Activated T-cell treated with anti-CD3 and anti-CD28 coated beads, Interleukin-2, amount 50 U/mL, for 4 hours (primary cell): ENCODE measurements at regions not wholly inside any gene's neighbourhood (a gene's known extent, or its start where the extent isn't known, plus 50 kb on each side); places are given as distances from the start of the nearest gene placed in this dataset.
A peak's percentile ranks its signal among the peaks of the same experiment; 100 is the strongest.

ENCODE experiments used
- ATAC-seq, 2 donors: fragments of 200-7000 bp; cut with Tn5 transposase; one replicate each; pipeline ENCODE4 v1.10.0; 2021
- DNase-seq: peaks from one replicate; pipeline ENCODE4 v3.0.0-alpha.2; 2020
- H3K27me3 Mint-ChIP-seq: one replicate; pipeline ENCODE4 v1.8.0; 2021; ENCODE audit warnings: low read depth, mixed read lengths
- H3K36me3 Mint-ChIP-seq: one replicate; pipeline ENCODE4 v1.8.0; 2022; ENCODE audit warnings: mixed read lengths; ENCODE audit not compliant: insufficient read depth
- H3K4me1 Mint-ChIP-seq: one replicate; pipeline ENCODE4 v1.8.0; 2021; ENCODE audit warnings: low read depth, mixed read lengths
- H3K4me3 Mint-ChIP-seq: one replicate; pipeline ENCODE4 v1.8.0; 2021; ENCODE audit warnings: mild to moderate bottlenecking, moderate library complexity, mixed read lengths
- H3K9me3 Mint-ChIP-seq: one replicate; pipeline ENCODE4 v1.8.0; 2021; ENCODE audit warnings: mixed read lengths

DNA sequence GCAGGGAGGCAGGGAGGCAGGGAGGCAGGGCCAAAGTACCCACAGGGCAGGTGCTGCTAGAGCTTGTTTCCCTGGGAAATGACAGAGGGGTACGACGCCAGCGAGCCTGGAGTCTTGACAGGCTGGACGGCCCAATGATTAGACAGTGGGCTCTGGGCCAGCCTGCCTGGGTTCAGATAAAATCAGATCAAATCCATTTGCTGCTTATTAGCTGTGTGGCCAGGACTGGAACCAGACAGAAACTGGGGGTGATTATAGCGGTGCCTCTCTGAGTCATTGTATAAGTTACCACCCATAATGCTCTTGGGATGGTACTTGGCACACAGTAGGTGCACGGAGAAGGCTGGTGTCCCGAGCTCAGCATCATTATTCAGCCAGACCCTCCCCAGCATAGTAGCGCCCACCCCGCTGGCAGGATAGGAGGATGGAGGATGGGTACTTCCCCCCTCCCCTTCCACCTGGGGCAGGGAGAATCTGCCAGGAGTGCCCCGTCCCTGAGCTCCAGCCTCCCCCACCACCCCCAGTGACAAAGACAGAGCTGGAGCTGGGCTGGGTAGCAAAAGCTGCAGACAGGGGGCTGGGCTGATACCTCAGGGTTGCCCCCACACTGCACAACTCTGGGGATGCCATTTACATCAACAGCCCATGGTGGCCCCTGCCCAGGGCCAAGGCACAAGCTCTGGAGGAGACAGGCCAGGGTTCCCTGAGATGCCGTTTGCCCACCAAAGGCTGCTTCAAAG lies 77.6 kb upstream of the TNRC6C start:
- H3K4me3 Mint-ChIP-seq = peak overlapping the region; percentile 77
- H3K4me1 Mint-ChIP-seq = peaks cover 81% of the 10 kb centered on the region
- H3K36me3 Mint-ChIP-seq = peaks cover 4% of the 10 kb centered on the region
- no peak for DNase-seq
- ATAC-seq = no peak
- H3K27me3 Mint-ChIP-seq = no peaks in the 10 kb centered on the region
- peaks cover 5% of the 10 kb centered on the region for H3K9me3 Mint-ChIP-seq

- Mint-ChIP-seq H3K27me3 (no peaks in the 10 kb centered on the region), H3K36me3 (no peaks in the 10 kb centered on the region), H3K4me3 (peak overlapping the region; percentile 77), H3K4me1 (peaks cover 84% of the 10 kb centered on the region), H3K9me3 (no peaks in the 10 kb centered on the region)
- DNase-seq (peak; percentile 35), ATAC-seq (peak; percentile 32 to 55)
These were observed 77.0 kb upstream of the TNRC6C start for GRCh38 chr17:77881545-77881944.

- ATAC-seq = no peak
- Mint-ChIP-seq H3K9me3 (no peaks in the 10 kb centered on the region), H3K4me3 (peak overlapping the region; percentile 77), H3K36me3 (no peaks in the 10 kb centered on the region), H3K4me1 (peaks cover 86% of the 10 kb centered on the region), H3K27me3 (no peaks in the 10 kb centered on the region)
- DNase-seq = no peak
These were observed 76.5 kb upstream of the TNRC6C start for GRCh38 chr17:77882040-77882439.

- H3K36me3 Mint-ChIP-seq = no peaks in the 10 kb centered on the region
- H3K9me3 Mint-ChIP-seq = no peaks in the 10 kb centered on the region
- H3K4me3 Mint-ChIP-seq = peak overlapping the region; percentile 77
- H3K27me3 Mint-ChIP-seq = no peaks in the 10 kb centered on the region
- ATAC-seq (peak; percentile 82 to 88), DNase-seq (peak; percentile 61)
- peaks cover 86% of the 10 kb centered on the region for H3K4me1 Mint-ChIP-seq
These were observed 75.9 kb upstream of the TNRC6C start for GRCh38 chr17:77882481-77883212.

- Mint-ChIP-seq H3K27me3 (no peaks in the 10 kb centered on the region), H3K9me3 (no peaks in the 10 kb centered on the region), H3K36me3 (no peaks in the 10 kb centered on the region), H3K4me1 (peaks cover 89% of the 10 kb centered on the region), H3K4me3 (no peak overlapping the region)
- DNase-seq (no peak), ATAC-seq (no peak)
These were observed 75.3 kb upstream of the TNRC6C start for GRCh38 chr17:77883213-77883650.

- ATAC-seq (no peak), DNase-seq (no peak)
- Mint-ChIP-seq H3K4me1 (peaks cover 85% of the 10 kb centered on the region), H3K4me3 (no peak overlapping the region), H3K27me3 (no peaks in the 10 kb centered on the region), H3K9me3 (no peaks in the 10 kb centered on the region), H3K36me3 (no peaks in the 10 kb centered on the region)
These were observed 74.5 kb upstream of the TNRC6C start for GRCh38 chr17:77884019-77884418.

- Mint-ChIP-seq H3K4me1 (peaks cover 76% of the 10 kb centered on the region), H3K4me3 (no peak overlapping the region), H3K36me3 (no peaks in the 10 kb centered on the region), H3K9me3 (no peaks in the 10 kb centered on the region), H3K27me3 (no peaks in the 10 kb centered on the region)
- DNase-seq = no peak
- no peak for ATAC-seq
These were observed 73.4 kb upstream of the TNRC6C start for GRCh38 chr17:77884967-77885641.

DNA sequence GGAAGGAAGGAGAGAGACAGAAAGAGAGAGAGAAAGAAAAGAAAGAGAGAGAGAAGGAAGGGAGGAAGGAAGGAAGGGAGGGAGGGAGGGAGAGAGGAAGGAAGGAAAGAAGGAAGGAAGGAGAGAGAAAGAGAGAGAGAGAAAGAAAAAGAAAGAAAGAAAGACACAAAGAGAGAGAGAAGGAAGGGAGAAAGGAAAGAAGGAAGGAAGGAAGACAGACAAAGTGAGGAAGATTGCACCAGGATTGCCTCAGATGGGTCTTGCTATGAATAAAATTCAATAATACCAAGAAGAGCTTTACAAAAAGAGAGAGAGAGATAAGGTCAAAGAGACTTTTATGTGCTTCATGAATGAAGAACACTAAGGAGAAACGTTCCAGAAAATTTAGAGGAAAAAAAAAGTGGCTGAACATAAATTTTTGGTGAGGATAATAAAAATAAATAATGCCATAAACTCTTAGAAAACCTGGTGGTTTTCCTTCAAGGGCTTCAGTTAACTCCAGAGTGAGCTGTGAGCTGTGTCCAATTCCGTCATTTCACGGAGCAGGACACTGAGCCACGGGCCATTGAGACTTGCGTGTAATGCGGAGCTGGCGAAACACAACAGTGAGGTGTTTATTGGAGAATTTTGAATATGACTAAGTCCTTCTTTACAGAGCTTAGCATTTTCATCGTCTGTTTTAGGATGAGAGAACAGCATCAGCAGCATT lies 72.7 kb upstream of the TNRC6C start:
- no peak for DNase-seq
- Mint-ChIP-seq H3K9me3 (no peaks in the 10 kb centered on the region), H3K27me3 (no peaks in the 10 kb centered on the region), H3K4me1 (peaks cover 69% of the 10 kb centered on the region), H3K36me3 (no peaks in the 10 kb centered on the region), H3K4me3 (no peak overlapping the region)
- no peak for ATAC-seq

DNA sequence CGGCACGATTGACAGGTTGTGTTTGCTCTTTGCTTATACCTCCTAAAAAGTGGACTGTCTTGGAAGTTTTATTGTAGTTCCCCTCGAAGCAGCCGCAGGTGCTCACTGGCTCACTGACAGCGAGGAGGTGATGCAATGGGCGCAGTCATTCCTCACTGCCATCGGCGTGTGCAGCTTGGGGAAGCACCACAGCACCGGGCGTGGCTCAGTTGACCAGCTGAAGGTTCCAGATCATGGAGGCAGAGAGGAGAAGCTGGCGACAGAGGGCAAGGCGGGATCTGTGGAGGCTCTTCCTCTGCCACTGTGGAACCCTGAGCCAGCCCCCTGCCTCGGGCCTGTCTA lies 72.1 kb upstream of the TNRC6C start:
- H3K4me1 Mint-ChIP-seq = peaks cover 63% of the 10 kb centered on the region
- ATAC-seq = no peak
- no peak for DNase-seq
- H3K36me3 Mint-ChIP-seq = no peaks in the 10 kb centered on the region
- no peaks in the 10 kb centered on the region for H3K27me3 Mint-ChIP-seq
- peak overlapping the region; percentile 4 for H3K4me3 Mint-ChIP-seq
- no peaks in the 10 kb centered on the region for H3K9me3 Mint-ChIP-seq

DNA sequence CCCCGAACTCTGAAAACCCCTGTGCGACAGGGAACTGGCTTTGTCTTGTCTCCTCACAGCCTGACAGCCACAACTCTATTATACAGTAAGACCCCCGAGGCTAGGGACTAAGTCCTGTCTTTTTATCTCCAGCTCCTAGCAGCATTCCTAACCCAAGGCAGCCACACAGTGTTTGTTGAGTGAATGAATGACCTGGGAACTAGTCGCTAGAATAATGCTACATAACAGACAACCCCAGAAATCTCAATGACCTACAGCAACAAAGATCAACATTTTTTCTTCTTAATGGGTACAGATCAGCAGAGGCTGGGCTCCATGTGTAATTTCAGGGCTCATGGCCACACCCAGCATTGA lies 71.4 kb upstream of the TNRC6C start:
- Mint-ChIP-seq H3K27me3 (no peaks in the 10 kb centered on the region), H3K36me3 (no peaks in the 10 kb centered on the region), H3K4me1 (peaks cover 56% of the 10 kb centered on the region), H3K9me3 (no peaks in the 10 kb centered on the region), H3K4me3 (peak overlapping the region; percentile 84)
- no peak for ATAC-seq
- no peak for DNase-seq

DNA sequence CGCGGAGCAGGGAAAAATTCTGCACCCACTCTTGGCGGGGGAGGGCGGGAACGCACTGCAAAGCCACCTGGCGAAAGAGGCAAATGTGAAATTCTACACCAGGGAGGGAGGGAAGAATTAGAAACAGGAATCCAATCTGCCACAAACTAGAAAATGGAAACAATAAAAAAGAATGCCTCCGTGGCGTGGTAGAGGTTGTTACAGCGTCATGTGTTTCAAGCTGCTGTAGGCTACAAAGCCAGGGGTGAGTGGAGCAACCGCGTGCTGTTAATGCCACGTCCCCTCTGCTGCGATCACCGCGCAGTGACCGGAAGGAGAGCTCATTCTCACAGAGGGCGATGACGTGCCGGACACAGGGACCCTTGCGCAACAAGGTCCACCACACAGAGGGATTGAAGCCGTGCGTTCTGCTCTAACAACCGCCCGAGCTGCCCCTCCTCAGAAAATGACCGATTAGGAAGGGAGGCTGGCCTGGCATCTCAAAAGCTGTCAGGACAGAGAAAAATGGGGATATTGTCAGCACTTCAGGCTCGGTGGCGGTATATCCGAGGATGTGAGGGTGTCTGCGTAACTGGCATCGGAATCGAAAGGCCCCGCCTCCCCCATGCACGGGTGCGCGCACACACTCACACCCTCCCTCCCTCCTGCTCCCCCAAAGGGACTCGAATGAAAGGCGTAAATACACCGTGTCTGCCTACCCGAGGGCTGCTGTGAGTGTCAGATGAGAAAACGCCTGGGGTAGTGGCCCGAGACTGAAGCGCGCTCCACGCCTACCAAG lies 70.8 kb upstream of the TNRC6C start:
- H3K4me1 Mint-ChIP-seq = peaks cover 50% of the 10 kb centered on the region
- H3K36me3 Mint-ChIP-seq = no peaks in the 10 kb centered on the region
- no peaks in the 10 kb centered on the region for H3K9me3 Mint-ChIP-seq
- ATAC-seq = peak; percentile 85 to 91
- DNase-seq = peak; percentile 71
- H3K4me3 Mint-ChIP-seq = peak overlapping the region; percentile 84
- H3K27me3 Mint-ChIP-seq = no peaks in the 10 kb centered on the region

- Mint-ChIP-seq H3K4me1 (peaks cover 48% of the 10 kb centered on the region), H3K27me3 (no peaks in the 10 kb centered on the region), H3K9me3 (no peaks in the 10 kb centered on the region), H3K4me3 (peak overlapping the region; percentile 84), H3K36me3 (no peaks in the 10 kb centered on the region)
- peak; percentile 32 to 44 for ATAC-seq
- no peak for DNase-seq
These were observed 70.0 kb upstream of the TNRC6C start for GRCh38 chr17:77888242-77889134.

- DNase-seq (no peak), ATAC-seq (no peak)
- Mint-ChIP-seq H3K9me3 (no peaks in the 10 kb centered on the region), H3K36me3 (no peaks in the 10 kb centered on the region), H3K4me1 (peaks cover 45% of the 10 kb centered on the region), H3K4me3 (no peak overlapping the region), H3K27me3 (no peaks in the 10 kb centered on the region)
These were observed 69.4 kb upstream of the TNRC6C start for GRCh38 chr17:77889135-77889505.
